ENCODE measurements at regions not wholly inside any gene's neighbourhood (a gene's known extent, or its start where the extent isn't known, plus 50 kb on each side); places are given as distances from the start of the nearest gene placed in this dataset.

DNA sequence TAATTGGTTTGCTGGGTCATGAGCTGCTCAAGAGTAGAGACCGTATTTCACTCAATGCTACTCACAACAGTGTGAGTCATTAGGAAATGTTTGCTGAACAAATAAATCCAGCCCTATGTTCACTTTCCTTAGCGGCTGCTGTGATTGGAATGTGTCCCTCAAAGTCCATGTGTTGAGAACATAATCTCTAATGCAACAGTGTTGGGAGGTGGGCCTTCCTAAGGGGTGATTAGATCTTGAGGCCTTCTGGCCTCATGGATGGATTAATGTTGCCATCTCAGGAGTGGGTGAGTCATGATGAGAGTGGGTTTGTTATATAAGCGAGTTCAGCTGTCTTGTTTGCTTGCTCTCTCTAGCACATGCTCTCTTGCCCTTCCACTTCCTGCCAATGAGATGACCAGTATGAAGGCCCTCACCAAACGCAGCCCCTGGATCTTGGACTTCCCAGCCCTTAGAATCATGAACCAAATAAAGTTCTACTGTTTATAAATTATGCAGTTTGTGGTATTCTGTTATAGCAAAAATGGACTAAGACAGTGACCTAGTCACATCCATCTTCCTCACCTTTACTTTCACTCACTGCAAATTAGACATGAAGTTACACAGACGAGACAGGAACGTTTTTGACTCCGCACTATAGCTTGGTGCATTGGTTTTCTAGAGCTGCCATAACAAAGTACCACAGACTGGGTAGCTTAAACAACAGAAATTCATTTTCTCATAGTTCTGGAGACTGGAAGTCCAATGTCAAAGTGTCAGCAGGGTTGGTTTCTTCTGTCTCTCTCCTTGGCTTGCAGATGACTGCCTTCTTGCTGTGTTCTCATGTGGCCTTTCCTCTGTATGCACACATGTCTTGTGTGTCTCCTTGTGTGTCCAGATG, 50.9 kb upstream of the FAM169A start:
- no peak for DNase-seq (ENCODE audit: low read depth, low spot score)

Data from ELF-1 (cell line).